IPS-18c (cell line): ENCODE measurements at regions not wholly inside any gene's neighbourhood (a gene's known extent, or its start where the extent isn't known, plus 50 kb on each side); places are given as distances from the start of the nearest gene placed in this dataset.

ENCODE experiments used
- H3K4me3 ChIP-seq: 2 replicates; pipeline ENCODE4 v1.7.0; 2013; ENCODE audit warnings: low read depth, mild to moderate bottlenecking, low read length, moderate library complexity; ENCODE audit not compliant: insufficient read depth
- H3K9me3 ChIP-seq: one replicate; pipeline ENCODE4 v1.6.1; 2013; ENCODE audit warnings: mild to moderate bottlenecking, low read length, moderate library complexity; ENCODE audit not compliant: control insufficient read depth, insufficient read depth

DNA sequence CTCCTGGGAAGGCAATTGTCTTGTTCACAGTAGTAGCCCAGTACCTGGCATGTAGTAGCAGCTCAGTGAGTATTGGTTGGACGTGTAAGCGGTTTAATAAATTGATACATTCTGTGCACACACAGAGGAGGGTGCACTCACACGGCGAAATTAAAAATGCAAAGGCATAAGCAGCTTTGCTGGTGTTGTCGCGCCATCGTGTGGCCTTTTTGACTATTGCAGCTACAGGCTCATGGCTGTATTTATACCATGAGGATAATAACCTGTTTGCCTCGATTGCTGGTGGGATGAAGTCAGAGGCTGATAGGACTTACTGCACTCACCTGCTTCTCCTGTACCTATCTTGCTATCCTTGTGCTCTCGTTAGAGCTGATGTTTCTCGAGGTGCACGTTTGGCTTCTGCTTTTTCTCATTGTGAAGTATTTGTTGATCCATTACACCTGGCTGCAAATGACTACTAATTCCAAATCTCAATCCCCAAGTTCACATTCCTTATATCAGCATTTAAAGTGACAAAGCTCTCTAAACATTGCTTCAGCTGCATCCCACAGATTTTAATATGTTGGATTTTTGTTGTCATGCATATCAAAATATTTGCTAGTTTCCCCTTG is 61.5 kb downstream of the TBXT start:
- H3K9me3 ChIP-seq, result peaks cover 5% of the 10 kb centered on the region
- H3K4me3 ChIP-seq, result no peak overlapping the region

DNA sequence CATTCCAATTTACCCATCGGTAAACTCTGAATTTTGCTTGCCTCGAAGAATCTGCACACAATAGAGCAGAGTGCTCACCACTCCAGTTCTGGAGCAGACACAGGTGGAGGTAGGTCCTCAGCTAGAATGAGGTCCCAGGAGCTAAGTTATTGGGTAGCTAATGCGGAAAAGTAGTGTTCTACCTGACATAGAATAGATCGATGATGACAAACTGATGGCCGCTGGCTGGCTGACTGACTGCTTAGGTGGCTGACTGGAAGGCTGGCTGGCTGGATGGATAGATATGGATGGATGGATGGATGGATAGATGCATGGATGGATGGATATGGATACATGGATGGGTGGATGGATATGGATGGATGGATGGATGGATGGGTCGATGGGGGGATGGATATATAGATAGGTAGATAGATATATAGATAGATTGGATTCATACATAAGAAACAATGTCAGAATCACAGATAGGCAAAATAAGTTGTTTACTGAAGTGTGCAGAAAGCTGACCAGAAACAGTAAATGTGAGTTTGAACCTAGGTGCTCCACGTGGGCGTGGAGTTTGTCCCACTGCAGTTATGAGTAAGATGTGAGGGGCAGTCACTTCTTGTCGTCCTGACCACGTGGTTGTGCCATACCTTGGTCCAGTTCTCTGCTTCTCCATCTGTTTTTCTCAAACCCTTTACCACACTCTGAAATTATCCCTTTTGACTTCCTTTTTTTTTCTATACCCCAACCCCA is 62.1 kb downstream of the TBXT start:
- Histone ChIP-seq H3K9me3 (peaks cover 5% of the 10 kb centered on the region), H3K4me3 (no peak overlapping the region)

DNA sequence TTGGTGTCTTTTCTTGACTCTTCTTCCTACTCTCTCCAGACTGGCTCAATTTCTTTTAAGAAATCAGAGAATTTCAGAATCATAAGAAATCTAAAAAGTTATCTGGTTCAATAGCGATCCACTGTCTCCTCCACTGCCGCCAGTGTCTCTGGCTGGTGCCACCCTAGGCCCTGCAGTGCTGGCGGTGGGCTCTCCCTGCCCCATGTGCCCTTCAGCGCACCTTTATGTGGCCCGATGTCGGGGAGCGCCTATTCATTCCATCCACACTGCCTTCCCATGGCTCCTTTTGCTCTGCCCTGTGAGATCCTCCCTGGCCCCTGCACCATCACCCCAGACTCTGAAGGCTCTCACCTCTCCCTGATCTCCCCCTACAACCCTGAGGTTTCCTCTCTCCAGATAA is 62.8 kb downstream of the TBXT start:
- Histone ChIP-seq H3K9me3 (peaks cover 5% of the 10 kb centered on the region), H3K4me3 (no peak overlapping the region)

DNA sequence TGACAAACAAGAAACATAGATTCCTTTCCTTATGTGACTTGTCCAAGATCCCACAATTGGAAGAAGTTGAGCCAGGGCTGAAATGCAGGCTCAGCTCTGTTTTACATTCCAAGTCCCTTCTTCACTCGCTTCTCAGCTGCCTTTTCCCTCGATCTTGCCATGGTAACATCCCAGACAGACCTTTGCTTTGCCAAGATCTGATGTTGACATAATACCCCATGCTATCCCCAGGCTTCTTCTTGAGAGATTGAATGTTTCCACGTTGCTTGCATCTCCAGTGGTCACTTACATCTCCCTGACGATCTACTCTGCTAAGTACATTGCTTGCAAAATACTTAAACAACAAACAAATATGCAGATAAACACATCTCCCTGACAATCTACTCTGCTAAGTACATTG is 63.5 kb downstream of the TBXT start:
- peaks cover 5% of the 10 kb centered on the region for H3K9me3 ChIP-seq
- H3K4me3 ChIP-seq, result no peak overlapping the region

DNA sequence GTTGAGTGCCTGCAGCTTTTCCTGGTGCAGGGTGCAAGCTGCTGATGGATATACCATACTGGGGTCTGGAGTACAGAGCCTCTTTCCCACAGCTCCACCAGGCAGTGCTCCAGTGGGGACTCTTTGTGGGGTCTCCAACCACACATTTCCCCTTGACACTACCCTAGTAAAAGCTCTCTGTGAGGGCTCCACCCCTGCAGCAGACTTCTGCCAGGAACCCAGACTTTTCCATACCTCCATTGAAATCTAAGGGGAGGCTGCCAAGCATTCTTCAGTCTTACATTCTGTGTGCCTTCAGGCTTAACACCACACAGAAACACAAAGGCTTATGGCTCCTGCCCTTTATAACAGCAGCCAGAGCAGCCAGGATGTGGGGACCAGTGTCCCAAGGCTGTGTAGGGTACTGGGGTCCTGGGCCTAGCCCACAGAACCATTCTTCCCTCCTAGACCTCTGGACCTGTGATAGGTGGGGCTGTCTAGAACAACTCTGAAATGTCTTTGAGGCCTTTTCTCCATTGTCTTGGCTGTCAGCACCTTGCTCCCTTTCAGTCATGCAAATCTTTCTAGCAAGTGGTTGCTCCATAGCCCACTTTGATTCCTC is 65.7 kb downstream of the TBXT start:
- H3K4me3 ChIP-seq, result no peak overlapping the region
- H3K9me3 ChIP-seq, result peaks cover 5% of the 10 kb centered on the region

DNA sequence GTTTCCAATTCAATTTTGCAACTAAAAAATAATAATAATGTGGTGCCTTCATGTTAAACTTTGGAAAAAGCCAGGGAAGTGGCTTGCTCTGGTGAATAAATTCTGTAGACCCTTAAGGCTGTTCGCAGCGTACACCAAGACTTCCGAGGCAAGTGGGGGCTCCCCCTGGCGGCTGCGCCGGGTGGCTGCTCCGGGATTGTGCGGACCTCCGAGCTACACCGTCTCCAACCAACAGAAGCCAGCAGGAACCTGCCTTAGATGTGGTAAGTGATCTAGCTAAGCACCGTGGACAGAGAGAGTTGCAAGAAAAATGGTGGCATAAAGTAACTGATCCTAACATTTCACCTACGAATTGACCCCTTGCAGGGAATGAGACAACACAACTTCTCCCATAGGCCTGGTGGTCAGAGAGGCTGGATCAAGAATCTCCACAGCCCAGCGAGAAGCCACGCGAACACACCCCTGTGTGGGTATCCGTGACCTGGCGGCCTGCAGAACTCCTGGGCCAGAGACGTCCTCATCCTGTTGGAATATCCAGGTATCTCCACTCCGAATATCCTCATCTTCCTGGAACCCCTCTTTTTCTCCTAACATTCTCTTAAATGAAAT is 69.6 kb downstream of the TBXT start:
- peak overlapping the region; percentile 40; the same call in 1 of the 2 replicates for H3K4me3 ChIP-seq

DNA sequence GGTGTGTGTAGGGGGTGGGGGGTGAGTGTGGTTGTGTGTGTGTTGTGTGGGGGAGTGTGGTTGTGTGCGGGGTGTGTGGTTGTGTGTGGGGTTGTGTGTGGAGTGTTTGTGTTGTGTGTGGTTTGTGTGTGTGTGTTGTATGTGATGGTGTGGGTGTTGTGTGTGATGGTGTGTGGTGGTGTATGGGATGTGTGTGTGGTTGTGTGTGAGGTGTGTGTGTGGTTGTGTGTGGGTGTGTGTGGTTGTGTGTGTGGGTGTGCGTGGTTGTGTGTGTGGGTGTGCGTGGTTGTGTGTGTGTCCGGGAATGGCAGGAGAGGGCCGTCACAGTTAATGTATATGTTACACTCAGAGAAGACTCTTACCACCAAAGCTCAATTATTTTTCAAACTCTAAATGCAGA is 79.8 kb downstream of the TBXT start:
- H3K9me3 ChIP-seq, result no peaks in the 10 kb centered on the region
- H3K4me3 ChIP-seq, result no peak overlapping the region

More for the DNA sequence above, 69.6 kb downstream of the TBXT start:
- H3K9me3 ChIP-seq, result peaks cover 4% of the 10 kb centered on the region

DNA sequence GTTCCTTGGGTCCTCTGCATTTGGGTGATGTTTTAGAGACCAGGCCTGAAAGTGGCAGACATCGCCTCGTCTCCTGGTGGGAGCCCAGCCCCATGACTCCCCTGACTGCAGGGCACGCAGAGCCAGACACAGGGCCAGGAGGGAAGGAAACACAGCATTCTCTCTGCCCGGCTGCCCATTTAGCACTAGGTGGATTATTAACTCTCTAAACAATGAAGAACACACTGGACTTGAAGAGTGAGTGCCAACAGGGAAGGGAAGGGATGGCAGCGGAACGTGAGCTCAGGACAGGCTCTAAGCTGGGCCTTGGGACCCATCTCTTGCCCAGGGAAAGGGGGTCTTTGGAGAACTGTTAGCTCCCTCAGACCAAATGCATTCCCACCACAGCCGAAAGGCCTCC is 80.4 kb downstream of the TBXT start:
- H3K4me3 ChIP-seq, result no peak overlapping the region
- H3K9me3 ChIP-seq, result no peaks in the 10 kb centered on the region

DNA sequence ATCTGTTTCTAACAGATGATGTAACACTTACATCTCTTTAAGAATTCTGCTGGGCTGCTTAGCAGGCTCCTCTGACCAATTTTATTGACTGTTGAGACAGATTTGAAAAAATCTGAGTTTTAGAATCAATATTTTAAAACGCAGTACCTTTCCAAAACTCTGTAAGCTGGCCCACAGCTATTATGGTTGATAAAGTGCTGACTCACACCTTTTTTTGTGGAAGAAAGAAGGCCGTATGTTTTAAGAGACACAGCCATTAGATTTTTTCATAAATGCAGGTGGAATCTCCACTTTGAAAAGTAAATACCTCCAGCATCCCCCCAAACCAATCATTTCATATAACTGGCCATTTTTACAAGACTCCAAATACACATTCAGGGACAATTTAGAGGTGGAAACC is 82.2 kb downstream of the TBXT start:
- no peak overlapping the region for H3K4me3 ChIP-seq

DNA sequence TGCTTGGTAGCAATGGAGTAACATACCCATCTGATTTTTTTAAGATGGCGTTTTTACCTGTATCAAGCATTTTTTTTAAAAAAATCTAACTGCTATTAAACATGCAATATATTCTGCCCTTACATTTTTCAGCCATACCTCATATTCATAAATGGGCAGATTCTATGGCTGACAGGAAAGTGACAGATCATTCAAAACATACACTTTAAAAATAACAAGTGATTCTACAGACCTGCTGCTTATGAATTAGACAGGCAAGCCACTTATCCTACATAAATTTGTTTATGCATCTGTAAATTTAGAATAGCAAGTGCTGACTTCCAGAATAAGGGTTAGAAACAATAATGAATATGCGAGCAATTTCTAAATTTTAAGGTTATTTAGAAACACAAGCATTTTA is 82.7 kb downstream of the TBXT start:
- Histone ChIP-seq H3K9me3 (no peaks in the 10 kb centered on the region), H3K4me3 (no peak overlapping the region)

More for the DNA sequence above, 82.2 kb downstream of the TBXT start:
- H3K9me3 ChIP-seq, result no peaks in the 10 kb centered on the region

DNA sequence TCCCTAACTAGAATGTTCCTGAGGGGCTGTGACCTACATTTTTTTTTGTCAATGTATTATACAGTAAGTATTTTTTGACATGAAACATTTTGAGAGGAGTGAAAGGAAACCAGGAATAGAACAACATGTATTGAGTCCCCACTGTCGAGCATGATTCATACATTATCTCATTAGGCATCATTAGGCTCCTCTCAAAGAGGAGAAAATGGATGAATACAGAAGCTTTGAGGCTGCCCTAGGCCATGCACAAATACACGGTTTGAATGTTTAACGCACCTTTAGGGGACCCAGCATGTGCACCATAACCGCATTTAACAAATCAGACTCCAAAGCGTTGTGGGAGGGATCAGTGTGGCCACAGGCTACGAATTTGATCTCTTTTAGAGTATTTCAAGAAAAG is 87.8 kb downstream of the TBXT start:
- Histone ChIP-seq H3K9me3 (no peaks in the 10 kb centered on the region), H3K4me3 (no peak overlapping the region)

DNA sequence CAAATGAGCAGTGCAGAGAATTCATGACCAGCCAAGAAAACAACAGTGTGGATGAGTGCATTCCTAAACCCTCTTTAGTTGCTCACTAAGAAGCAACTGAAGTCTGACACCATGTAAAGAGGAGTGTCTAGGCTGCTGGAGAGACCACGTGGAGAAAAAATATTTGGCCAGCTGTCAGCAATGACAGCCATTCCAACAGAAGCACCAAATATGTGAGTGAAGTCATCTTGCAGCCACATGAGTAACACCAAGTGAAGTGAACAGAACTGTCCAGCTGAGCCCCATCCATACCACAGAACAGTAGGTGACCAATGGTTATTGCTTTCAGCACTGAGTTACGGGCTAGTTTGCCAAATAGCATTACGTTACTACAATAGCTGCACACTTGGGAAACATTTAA is 89.4 kb downstream of the TBXT start:
- Histone ChIP-seq H3K9me3 (no peaks in the 10 kb centered on the region), H3K4me3 (no peak overlapping the region)

DNA sequence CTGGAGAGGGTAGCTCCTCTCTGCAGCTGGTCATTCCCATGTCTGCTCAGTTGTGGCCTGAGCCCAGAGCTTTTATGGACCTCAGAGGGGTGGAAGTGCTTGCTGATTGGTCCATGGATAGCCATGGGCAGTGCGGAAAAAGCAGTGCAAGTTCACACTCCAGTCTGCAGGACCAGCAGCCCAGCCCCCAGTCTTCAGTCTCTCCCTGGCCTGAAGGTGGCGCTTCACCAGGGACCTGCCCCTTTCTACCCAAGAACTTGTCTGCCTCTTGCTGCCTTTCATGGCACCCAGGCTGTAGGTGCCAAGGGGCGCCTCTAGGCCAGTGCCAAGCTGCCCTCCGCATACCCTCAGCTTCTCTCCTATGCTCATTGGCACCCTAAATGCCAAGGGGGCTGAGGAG is 91.0 kb downstream of the TBXT start:
- no peaks in the 10 kb centered on the region for H3K9me3 ChIP-seq
- no peak overlapping the region for H3K4me3 ChIP-seq

DNA sequence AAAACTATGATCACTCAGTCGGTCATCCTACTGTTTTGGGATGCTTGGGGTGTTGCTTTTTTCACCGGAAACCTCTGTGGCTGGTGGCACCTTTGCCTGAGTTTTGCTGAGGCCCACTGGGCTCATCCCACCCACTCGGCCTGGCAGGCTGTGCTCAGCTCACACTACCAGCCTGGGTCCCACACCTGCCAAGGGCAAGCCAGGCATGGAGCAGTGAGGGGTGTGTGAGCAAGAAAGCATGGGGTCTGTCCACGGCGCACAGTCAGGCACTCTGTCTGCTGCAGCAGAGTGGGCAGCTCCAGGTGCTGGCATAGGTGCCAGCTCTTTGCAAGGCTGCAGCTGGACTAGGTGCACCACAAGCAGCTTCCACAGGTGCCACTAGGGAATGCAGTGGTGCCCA is 91.7 kb downstream of the TBXT start:
- Histone ChIP-seq H3K9me3 (no peaks in the 10 kb centered on the region), H3K4me3 (no peak overlapping the region)

DNA sequence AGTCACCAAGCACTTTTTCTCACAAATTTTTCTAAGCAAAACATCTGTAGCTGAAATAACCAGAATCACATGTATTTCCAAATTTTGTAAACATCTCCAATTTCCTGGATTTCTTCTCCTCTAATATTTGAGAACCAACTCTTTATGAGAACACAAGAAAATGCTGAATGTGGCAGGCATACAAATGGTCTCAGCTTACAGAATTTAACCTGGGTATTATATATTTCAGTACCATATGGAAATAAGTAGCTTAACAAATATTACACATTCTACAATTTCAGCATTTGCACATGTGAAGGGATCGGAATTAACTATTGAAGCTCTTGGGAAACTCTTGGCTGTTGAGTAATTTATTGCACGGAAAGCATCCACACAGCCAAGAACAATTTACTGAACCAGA is 92.5 kb downstream of the TBXT start:
- Histone ChIP-seq H3K4me3 (no peak overlapping the region), H3K9me3 (no peaks in the 10 kb centered on the region)

DNA sequence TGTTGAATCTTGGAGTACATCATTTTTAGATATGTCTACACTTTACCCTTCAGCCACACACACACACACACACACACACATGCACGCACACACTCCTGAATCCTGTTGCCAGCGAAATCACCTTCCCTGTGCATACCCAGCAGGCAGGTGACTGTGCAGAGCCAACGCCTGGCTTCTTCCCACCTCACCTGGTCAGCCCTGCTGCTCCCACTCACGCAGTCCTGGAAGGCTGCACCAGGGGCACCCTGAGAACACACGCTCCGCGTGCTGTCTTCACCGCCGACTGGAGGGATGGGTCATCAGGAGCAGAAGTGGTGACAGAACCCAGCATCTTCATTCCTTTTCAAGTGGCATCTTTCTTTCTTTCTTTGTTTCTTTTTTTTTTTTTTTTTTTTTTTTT is 94.6 kb downstream of the TBXT start:
- Histone ChIP-seq H3K4me3 (no peak overlapping the region), H3K9me3 (no peaks in the 10 kb centered on the region)

DNA sequence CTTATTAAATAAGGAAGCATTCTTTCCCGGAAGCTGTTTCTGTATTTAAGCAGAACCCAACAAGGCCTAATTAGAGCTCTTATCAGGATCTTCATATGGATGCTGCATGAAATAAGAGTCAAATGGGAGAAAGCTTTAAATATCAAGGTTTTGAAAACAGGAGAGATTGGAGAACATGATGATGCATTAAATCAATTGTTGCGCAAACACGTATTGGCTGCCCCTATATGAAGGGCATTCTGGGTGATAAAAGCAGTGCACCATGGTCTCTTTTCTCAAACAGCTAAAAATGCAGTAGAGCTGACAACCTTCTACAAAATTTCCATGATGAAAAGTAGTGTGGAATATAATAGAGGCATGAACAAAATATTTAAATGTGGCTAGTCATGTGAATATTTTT is 98.9 kb downstream of the TBXT start:
- peaks cover 2% of the 10 kb centered on the region for H3K9me3 ChIP-seq
- no peak overlapping the region for H3K4me3 ChIP-seq

DNA sequence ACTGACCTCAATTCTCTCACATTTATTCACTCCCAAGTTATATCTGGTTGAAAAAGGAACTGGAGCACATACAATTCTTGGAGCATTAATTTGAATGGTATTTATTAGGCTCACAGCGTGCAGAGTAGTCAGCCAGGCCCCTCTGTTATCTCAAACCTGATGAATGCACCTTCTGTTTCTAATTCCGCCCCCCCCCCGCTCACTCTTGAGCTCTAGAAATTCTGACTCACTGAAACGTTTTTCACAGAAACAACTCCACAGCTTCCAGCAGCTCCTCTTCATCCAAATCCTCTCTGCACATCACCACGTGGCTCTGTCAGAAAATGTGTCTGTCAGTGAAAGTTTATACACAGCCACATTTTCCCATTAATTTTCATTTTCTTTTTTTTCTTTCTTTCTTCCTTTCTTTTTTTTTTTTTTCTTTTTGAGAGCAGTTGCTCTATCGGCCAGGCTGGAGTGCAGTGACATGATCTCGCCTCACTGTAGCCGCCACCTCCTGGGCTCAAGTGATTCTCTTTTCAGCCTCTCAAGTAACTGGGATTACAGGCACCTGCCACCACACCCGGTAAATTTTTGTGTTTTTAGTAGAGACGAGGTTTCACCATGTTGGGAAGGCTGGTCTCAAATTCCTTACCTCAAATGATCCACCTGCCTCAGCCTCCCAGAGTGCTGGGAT is 109.4 kb downstream of the TBXT start:
- H3K9me3 ChIP-seq, result no peaks in the 10 kb centered on the region
- H3K4me3 ChIP-seq, result no peak overlapping the region
